HG03066 (cell line): ENCODE measurements at regions not wholly inside any gene's neighbourhood (a gene's known extent, or its start where the extent isn't known, plus 50 kb on each side); places are given as distances from the start of the nearest gene placed in this dataset.

Source experiments
- ATAC-seq: cut with Tn5 transposase; IDR thresholded peaks from one replicate; pipeline ENCODE4 v1.9.1; 2021; ENCODE audit warnings: low read depth; ENCODE audit not compliant: unreplicated experiment

GRCh38 chr11:27216270-27217149 lies 146.5 kb downstream of the CCDC34 start:
- ATAC-seq: no peak

GRCh38 chr11:27215471-27216269 lies 147.3 kb downstream of the CCDC34 start:
- ATAC-seq: no peak

GRCh38 chr11:27214713-27215112 lies 148.3 kb downstream of the CCDC34 start:
- no peak for ATAC-seq

GRCh38 chr11:27213232-27213660 lies 149.8 kb downstream of the CCDC34 start:
- no peak for ATAC-seq

- peak; percentile 32 for ATAC-seq
Measured at GRCh38 chr11:27212248-27212780, 150.7 kb downstream of the CCDC34 start.

GRCh38 chr11:27211370-27212127 lies 151.5 kb downstream of the CCDC34 start:
- no peak for ATAC-seq

- ATAC-seq: no peak
Measured at GRCh38 chr11:27210531-27210930, 152.5 kb downstream of the CCDC34 start.

GRCh38 chr11:27209562-27210005 lies 153.4 kb downstream of the CCDC34 start:
- no peak for ATAC-seq

GRCh38 chr11:27208846-27209245 lies 154.2 kb downstream of the CCDC34 start:
- ATAC-seq: no peak

GRCh38 chr11:27207025-27207650 lies 155.9 kb downstream of the CCDC34 start:
- ATAC-seq: no peak

- ATAC-seq: no peak
Measured at GRCh38 chr11:27205779-27206570, 157.0 kb downstream of the CCDC34 start.

- no peak for ATAC-seq
Measured at GRCh38 chr11:27205250-27205649, 157.8 kb downstream of the CCDC34 start.

- ATAC-seq: no peak
Measured at GRCh38 chr11:27204529-27204928, 158.5 kb downstream of the CCDC34 start.

GRCh38 chr11:27203077-27203647 lies 159.9 kb downstream of the CCDC34 start:
- ATAC-seq: no peak

- ATAC-seq: no peak
Measured at GRCh38 chr11:27201454-27202302, 161.1 kb downstream of the BBOX1 start.

GRCh38 chr11:27200779-27201453 lies 160.3 kb downstream of the BBOX1 start:
- ATAC-seq: no peak

- no peak for ATAC-seq
Measured at GRCh38 chr11:27196203-27196897, 155.7 kb downstream of the BBOX1 start.
